Activated CD8-positive, alpha-beta memory T cell treated with anti-CD3 and anti-CD28 coated beads, Interleukin-2, amount 50 U/mL, for 48 hours (primary cell): ENCODE measurements at regions not wholly inside any gene's neighbourhood (a gene's known extent, or its start where the extent isn't known, plus 50 kb on each side); places are given as distances from the start of the nearest gene placed in this dataset.
"Not testable (repeated sequence)": the region's sequence is repeated elsewhere in the genome, so short reads cannot be mapped to it uniquely, and the experiment has no call there.

ENCODE experiments used
- DNase-seq: peaks from one replicate; pipeline ENCODE4 v3.0.0-alpha.2; 2020

DNA sequence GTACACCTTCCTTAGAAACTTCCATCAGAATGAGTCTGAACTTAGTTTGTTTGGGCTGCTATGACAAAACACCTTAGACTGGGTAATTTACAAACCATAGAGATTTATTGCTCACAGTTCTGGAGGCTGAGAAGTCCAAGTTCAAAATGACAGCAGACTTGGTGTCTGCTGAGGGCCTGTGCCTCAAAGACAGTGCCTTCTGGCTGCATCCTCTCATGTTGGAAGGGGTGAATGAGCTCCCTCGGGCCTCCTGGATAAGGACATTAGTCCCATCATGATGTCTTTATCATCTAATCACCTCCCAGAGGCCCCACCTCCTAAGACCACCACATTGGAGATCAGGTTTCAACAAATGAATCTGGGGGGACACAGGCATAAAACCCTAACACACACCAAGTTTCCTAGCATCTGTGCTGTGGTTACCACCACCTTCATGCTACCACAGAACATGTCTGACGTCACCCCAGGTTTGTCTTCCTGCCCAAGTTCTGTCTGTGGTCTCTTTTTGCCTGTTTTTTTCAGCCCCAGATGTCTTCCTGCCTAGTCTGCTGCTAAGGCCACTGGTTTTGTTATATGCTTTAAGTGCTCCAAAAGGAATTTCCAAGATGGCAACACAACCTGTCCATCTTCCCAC is 150.9 kb upstream of the COBL start:
- DNase-seq, result no peak

DNA sequence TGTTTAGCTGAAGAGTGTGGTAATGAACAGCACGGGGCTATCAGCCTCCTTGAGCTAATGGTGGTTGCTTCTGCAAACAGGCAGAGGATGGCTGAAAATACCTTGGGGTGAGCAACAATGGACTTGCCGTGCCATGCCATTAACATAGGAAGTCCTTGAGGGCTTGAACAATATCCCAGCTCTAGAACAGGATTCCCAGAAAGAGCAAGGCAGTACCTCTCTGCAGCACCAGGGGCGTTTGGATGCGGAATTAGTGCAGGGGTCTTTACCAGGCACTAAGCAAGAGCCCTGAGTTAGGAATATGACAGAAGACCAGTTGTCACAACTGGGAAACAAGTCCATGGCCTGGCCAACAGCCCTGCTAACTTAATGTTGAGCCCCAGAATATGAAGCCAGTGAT is 143.2 kb upstream of the COBL start:
- DNase-seq, result no peak

DNA sequence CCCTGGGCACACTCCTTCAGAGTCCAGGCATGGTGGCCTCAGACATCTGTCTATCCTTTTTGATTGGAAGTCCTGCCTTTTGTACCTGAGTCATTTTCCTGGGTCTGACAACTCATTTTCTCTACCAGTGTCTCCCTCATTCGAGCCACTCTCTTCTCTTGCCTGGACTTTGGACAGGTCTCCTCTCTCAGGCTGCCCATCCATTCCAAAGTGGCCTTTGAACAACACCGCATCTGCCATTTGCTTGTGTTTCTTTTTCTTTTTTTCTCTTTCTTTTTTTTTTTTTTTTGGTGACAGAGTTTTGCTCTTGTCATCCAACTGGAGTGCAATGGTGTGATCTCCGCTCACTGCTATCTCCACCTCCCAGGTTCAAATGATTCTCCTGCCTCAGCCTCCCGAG is 142.1 kb upstream of the COBL start:
- no peak for DNase-seq

- DNase-seq, result no peak
Observed at GRCh38 chr7:51457079-51457478, 140.5 kb upstream of the COBL start.

GRCh38 chr7:51456431-51457060 is 139.9 kb upstream of the COBL start:
- no peak for DNase-seq

- no peak for DNase-seq
Observed at GRCh38 chr7:51455948-51456347, 139.3 kb upstream of the COBL start.

DNA sequence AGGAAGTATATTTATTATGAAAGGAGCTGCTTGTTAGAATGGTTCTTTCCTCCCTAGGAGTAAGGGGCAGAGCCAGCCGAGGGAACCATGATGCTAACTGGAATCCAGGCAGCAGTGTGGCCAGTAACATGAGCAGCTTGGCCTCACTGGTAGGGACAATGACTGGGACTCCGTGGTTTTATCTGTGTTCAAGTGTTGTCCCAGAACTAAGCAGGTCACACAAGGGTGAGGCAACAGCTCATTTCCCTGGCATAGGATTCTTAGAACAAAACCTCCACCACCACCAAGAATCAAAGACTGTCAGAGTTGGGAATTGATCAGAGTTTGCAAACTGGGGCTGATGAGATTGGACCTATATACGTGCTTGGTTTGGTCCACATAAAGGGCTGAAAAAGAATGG is 138.9 kb upstream of the COBL start:
- no peak for DNase-seq

DNA sequence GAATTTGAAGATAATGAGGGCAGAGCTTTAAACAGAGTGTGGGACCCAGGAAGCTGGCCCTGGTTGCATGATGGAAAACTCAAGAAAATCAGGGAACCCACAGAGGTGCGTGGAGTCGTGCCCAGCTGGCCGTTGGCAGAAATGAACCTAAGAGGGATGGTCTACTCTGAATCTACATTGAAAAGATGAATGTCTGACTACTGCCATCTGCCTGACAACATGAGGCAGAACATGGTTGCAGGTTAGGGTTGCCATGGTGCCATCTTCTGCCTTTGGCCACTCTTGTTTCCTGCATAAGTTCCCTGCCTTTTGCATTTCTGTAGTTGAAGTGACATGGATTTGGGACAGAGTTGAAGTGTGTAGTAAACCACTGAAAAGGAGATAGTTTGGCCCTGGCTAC is 138.5 kb upstream of the COBL start:
- no peak for DNase-seq

- no peak for DNase-seq
Observed at GRCh38 chr7:51452694-51453093, 136.1 kb upstream of the COBL start.

DNA sequence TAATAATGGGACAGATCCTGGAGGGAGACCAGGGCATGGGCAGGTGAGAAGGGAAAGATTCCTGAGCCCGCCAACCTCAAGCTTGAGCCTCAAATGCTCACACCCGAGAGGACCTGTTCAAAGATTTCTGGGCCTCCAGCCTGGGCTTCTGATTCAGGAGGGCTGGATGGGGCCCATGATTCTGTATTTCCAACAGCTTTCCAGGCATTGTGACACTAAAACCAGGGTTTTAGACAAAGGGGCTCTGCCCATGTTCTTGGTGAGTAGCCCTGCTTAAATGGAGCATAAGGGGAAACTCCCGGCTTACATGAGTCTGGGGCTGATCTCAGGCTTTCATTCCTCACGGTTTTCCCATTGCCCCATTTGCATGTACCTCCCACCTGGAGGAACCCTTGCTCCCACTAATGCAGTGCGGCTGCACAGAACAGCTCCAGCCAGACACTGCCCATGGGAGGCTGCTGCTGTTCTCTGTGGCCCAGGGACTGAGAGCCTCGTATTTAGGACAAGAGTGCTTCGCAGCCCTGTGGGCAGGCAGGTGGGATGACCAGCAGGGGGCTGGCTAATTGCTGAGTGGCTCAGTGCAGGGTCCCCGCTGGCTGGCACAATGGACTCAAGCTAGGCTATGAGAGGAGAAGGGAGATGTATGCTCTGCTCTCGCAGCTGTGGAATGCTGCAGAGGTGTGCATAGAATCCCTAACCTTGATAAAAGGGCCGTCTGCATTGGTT is 135.3 kb upstream of the COBL start:
- DNase-seq, result no peak

DNA sequence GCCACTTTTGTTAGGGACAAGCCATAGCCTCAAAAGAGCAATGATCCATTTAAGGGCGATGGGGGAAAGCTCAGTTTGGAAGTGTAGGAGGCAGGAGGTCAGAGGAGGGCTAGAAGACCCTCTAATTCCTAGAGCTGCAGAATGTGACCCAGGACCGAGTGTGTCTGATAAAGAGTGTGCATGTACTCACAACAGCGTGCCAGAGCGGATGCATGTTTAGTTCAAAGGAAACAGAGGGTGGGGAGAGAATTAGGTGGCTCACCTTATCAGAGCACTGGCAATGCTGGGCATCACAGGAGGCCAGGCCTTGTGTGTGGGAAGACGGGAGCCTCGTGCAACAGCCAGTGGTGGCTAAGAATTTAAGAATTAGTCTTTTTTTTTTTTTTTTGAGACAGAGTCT is 133.9 kb upstream of the COBL start:
- no peak for DNase-seq

DNA sequence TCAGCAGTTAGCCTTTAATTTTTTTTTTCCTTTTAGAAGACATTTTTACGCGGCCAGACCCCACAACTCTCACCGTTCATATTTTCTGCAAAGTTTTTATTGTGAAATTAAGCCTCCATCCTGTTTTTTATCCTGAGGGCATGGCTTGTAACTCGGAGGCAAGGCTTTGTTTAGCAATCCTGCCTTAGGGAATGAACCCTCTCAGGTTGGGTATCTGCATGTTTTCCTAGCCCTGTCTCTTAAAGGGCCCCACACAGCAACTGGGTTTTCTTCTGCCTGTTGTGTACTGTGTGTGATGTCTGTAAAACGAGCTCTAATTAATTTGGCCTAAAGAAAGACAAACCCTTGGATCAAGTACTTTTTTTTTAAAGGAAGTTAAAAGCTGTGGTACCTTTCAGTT is 130.2 kb upstream of the COBL start:
- no peak for DNase-seq

GRCh38 chr7:51446356-51446755 is 129.7 kb upstream of the COBL start:
- no peak for DNase-seq

DNA sequence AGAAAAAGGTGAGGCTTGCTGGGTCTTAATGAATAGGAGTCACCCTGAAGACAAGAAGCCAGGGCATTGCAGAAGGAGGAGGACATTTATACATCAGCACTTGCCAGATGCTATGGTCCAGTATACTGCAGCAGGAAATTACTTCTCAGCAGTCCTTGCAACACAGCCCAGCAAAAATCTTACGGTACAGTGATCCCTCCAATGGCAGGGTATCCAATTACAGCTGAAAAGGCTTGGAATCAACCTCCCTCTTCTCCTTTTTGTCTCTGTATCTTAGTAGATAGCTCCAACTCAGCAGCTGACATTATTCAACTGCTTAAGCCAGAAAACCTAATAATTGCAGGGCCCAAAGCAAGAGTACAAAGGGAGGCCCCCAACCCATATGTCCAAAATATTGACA is 128.3 kb upstream of the COBL start:
- no peak for DNase-seq

DNA sequence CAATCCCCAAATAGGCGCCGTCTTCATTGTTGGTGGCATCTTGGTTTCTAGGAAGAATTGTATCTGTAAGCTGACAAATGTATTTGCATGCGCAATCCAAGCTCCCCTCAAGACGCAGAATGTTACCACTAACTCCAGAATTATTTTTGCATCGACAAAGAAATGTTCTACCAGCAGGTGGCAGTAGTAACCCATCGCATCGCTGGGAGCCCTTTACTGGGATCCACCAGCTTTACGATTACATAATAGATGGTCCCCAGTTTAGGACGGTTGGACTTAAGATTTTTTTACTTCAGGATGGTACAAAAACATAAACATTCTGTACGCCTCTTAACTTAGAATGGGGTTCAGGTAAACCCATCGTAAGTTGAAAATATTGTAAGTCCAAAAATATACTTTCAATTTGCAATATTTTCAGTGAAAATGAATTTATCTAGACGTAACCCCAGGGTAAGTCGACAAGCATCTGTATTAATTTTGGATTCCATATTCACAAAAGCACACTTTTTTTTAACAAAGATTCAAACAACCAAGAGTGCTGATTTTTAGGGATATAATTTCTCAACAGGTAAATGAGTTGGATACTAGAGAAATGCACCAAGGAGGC is 114.0 kb upstream of the COBL start:
- DNase-seq, result peak; percentile 60

GRCh38 chr7:51428217-51428887 is 111.7 kb upstream of the COBL start:
- DNase-seq, result no peak

DNA sequence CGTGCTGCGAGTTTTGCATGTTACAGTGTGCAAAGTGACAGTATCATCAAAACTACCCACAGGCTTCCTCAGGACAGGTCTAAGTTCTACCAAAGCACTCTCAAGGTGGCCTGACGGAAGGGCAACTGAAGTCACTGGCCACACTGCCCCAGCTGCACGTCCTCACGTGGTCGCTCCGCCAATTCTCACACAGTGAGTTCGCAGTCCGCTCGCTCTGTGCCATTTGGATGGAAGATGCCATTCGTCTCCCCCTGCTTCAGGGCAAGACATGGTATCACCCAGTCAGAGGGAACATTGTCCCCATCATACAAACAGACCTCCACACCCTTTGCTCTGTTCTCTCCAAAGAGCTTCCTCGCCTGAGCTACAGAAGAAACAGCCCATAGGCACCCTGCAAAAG is 109.6 kb upstream of the COBL start:
- no peak for DNase-seq

DNA sequence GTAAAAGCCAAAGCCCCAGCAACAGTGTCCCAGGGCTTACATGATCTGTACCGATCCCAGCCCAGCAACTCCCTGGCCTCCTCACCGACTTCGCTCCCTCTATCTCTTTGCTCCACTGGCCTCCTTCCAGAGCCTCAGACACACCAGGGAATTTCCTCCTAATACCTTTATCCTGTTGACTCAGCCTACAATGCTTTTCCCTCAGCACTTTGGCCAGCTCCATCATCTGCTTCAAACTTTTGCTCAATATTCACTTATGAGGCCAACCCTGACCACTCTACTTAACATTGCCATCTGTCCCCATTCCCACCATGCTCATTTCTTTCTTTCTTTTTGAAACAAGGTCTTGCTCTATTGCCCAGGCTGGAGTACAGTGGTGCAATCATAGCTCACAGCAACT is 93.3 kb upstream of the COBL start:
- not testable (repeated sequence) for DNase-seq

GRCh38 chr7:51397608-51398007 is 81.0 kb upstream of the COBL start:
- not testable (repeated sequence) for DNase-seq

GRCh38 chr7:51393003-51393402 is 76.4 kb upstream of the COBL start:
- not testable (repeated sequence) for DNase-seq

DNA sequence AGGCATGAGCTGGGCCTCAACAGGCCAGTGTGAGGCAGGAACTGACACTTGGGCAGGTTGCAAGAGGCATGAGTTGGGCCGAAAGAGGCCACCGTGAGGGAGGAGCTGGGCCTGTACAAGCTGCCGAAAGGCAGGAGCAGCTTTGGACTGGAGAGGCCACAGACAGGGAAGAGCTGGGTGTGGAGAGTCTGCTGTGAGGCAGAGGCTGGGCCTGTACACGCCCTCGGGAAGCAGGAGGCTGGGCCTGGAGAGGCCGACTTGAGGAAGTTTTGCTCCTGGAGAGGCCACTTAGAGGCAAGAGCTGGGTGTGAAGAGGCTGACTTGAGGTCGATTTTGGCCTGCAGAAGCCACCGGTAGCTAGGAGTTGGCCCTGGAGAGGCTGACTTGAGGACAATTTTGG is 73.3 kb upstream of the COBL start:
- DNase-seq, result not testable (repeated sequence)

- DNase-seq, result not testable (repeated sequence)
Observed at GRCh38 chr7:51389216-51389812, 72.7 kb upstream of the COBL start.

DNA sequence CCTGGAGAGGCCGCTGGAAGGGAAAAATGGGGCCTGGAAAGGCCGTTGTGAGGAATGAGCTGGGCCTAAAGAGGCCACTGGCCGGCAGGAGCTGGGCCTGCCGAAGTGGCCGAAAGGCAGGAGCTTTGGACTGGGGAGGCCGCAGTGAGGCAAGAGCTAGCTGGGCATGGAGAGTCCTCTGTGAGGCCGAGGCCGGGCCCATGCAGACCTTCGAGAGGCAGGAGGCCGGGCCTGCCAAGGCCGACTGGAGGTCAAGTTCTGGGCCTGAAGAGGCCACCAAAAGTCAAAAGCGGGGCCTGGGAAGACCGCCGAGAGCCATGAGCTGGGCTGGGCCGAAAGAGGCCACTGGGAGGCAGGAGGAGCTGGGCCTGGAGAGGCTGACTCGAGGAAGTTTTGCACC is 71.6 kb upstream of the COBL start:
- DNase-seq, result not testable (repeated sequence)
